HG03558 (cell line): ENCODE measurements at regions not wholly inside any gene's neighbourhood (a gene's known extent, or its start where the extent isn't known, plus 50 kb on each side); places are given as distances from the start of the nearest gene placed in this dataset.
A peak's percentile ranks its signal among the peaks of the same experiment; 100 is the strongest.
"Not testable (repeated sequence)": the region's sequence is repeated elsewhere in the genome, so short reads cannot be mapped to it uniquely, and the experiment has no call there.

Experiments used
- ATAC-seq: cut with Tn5 transposase; IDR thresholded peaks from one replicate; pipeline ENCODE4 v1.9.1; 2021; ENCODE audit warnings: moderate number of reproducible peaks; ENCODE audit not compliant: unreplicated experiment; ENCODE audit errors: extremely low read depth

DNA sequence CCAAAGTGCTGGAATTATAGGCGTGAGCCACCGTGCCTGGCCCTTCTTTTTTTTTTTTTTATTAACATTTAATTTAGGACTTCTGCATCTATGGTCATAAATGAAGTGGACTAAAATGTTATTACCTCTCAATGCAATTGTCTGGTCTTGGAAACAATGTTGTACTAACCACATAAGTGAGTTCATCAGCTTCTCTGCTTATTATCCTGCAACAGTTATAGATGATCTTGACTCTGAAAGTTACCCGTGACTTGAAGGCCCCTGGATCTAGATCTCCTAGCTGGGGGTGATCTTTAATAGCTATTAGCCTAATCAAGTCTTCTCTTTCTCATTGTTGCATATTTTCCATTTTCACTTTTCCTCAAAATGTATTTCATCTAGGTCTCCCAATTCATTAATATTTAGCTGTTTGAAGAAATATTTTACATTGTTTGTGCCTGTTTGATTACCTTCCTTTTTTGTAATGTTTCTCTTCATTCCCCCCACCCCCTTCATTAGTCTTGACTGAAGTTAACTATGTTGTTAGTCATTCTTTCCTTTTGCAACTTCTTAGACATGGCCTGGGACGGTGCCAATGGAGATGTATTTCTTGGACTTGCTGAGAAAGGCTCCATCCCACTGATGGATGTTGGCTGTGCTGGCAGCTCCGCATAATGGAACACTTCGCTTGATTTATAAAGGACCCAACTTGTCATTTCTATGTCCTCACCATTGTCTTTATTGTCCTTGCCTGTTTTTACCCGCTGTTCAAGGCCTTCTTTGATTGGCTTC is 141.6 kb upstream of the RIOK3 start:
- ATAC-seq = no peak

DNA sequence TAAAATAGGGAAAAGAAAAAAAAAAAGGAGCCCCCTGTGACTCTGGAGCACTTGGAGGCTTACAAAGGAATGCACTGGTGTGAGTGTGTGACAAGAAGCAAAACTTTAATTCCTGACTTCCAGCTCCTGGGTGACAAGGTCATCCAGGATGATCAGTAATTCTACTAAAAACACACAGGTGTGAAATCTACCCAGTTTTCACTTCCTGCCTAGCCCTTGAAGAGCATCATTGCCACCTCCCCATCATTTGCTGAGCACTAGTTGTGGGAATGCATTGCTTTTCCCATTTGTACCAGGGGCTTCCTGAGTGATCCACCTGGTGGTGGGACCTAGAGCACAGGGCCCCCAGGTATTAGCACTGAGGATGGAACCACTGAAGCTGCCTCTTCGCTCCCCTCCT is 139.7 kb upstream of the RIOK3 start:
- no peak for ATAC-seq

DNA sequence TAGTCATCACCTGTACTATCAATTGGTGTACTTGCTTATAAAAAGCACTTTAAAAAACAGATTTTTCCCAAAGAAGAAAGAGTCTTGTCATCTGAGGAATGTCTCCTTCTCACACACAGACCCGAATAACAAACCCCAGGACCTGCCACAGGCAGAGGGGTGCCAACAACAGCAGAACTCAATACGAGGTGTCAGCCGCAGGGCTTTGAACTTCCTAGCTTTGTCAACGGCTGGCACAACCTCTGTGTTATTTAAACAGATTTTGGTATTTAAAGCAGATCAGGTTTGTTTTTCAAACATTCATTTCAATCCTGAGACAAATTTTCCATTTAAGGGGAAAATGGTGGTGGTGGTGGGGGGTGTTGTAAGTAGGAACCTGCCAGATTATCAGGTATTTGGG is 138.4 kb upstream of the RIOK3 start:
- ATAC-seq = no peak

DNA sequence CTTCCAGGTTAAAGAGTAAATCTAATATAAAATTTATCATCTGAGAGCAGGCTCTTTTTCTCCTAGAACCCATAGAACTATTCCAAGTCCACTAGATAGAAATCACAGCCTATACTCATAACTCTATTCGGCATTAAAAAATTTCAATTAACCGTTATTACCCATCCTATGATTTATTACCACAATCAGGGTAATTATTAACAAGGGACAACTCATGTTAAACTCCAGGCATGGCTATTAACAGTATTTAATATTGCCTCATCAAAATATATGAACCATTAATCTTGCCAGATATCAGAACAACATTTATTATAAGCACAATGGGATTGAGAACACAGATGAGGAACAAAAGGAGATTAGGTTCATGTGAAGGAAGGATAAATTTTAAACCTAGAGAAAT is 136.8 kb upstream of the RIOK3 start:
- ATAC-seq = no peak

DNA sequence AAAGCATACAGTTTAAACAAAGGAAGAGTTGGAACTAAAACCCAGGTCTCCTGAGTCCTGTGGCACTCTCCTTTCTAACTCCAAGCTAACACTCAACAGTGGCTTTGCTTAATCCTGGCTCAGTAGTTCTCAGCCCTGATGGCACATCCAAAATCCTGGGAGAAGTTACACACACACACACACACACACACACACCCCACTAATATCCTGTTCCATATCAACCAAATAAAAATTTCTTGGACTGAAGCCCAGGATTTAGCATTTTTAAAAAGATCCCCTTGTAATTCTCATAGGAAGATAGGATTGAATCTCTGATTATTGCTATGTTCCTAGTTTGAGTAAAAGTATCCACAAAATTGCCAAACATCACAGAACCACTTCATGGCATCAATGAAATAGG is 136.1 kb upstream of the RIOK3 start:
- ATAC-seq = no peak

DNA sequence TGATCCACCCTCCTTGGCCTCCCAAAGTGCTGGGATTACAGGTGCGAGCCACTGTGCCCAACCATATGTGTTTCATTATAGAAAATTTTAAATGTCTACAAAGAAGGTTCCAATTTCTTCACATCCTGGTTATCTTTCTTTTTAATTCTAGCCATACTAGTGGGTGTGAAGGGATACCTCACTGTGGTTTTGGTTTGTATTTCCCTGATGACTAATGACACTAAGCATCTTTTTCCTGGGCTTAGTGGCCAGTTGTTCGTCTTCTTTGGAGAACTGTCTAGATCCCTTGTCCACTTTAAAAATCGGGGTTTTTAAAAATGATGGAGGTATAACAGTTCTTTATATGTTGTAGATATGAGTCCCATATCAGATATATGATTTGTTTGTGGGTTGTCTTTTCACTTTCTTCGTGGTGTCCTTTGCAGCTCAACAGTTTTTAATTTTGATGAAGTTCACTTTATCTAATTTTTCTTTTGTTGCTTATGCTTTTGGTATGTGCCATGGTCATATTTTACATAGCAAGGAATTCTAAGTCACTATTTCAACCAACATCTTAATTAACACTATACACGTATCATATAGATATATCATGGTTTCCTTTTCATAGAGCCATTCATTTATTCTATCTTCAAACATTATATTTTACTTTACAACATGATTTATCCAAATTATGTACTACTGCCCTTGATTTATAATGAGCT is 135.0 kb upstream of the RIOK3 start:
- ATAC-seq = no peak

DNA sequence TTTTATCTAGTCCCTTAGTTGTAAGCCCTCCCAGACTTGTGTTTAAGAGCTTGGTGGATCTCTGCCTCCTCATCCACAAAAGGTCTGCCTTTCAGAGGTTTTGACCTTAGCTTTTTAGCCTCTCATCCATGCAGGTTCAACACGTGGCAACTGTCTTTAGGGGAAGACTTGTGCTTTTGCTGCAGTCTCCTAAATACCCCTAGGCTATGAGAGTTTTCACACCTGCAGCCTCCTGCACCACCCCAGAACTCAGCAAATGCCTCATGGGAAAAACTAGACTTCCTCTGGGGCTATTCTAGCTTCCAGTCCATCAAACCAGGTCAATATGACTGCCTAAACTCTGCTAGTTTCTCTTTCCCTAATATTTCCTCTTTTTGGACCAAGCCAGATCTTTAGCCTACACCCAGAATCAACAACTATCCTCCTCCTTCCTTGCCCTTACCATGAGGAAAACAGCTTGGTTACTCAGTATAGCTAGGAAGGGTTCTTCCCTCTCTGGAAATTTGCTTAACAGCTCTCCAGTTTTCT is 132.3 kb upstream of the RIOK3 start:
- ATAC-seq = no peak

DNA sequence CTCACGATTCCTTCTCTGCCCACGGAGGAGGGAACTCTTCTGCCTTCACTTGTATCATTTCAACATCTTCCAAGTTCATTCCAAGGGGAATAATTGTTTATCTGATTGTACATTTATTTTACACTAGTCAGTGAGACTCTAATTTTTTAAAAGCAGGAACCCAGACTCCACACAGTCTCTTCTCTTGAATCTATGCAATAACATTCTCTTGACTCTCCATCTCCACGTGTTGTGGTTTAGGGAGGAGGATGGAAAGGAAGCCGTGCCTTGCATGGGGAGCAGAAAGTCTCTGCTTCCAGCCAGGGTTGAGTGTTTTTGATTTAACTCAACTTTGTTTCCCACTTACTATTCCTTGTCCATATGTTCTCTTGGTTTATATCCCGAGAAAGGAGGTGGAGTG is 131.1 kb upstream of the RIOK3 start:
- no peak for ATAC-seq

DNA sequence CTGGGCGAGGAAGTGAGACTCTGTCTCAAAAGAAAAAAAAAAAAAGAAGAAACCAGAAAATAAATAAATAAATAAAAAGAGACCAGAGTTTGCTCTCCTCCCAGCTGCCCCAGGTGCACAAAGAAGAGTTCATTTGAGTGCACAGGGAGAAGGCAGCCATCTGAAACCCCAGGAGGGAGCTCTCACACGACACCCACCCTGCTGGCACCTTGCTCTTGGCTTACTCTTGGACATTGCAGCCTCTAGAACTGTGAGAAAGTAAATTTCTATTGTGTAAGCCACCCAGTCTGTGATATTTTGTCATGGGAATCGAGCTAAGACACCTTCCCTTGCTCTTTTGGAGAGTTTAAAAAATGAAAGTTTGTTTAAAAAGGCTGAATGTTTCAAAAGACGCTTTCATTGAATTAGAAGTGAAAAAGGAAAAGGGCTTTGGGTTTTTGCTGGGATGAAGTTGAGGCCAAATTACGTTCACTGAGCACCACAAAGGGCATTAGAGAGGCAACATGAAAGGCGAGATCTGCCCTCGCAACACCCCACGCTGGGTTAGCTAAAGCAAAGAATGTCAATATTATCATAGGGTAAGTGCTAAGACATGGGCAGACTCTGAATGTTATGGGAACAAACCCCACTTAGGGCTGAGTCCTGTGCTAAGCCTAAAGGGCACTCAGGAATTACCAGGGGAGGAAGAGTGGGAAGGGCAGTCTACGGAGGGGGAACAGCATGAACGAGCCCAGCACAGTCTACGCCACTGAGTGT is 128.9 kb upstream of the RIOK3 start:
- ATAC-seq = no peak

DNA sequence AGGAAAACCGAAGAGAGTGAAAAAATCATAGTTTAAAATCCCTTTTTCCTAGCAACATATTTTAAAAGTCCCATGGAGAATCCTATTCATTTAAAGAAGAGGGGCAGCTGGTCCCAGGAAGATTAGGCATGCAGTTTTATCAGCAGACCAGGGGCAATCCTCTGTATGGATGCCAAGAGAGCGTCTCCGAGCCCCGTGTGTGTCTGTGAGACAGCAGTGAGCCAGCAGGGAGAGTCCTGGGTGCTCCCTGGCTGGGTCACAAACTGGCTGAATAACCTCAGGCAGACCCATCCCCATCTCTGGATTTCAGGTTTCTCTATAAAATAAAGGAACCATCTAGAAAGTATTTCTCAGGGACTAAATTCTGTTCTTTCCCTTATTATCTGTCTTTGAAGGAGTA is 128.2 kb upstream of the RIOK3 start:
- ATAC-seq = no peak

DNA sequence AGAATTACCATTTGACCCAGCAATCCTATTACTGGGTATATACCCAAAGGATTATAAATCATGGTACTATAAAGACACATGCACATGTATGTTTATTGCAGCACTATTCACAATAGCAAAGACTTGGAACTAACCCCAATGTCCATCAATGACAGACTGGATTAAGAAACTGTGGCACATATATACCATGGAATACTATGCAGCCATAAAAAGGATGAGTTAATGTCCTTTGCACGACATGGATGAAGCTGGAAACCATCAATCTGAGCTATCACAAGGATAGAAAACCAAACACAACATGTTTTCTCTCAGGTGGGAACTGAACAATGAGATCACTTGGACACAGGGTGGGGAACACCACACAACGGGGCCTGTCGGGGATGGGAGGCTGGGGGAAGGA is 123.4 kb upstream of the RIOK3 start:
- not testable (repeated sequence) for ATAC-seq

DNA sequence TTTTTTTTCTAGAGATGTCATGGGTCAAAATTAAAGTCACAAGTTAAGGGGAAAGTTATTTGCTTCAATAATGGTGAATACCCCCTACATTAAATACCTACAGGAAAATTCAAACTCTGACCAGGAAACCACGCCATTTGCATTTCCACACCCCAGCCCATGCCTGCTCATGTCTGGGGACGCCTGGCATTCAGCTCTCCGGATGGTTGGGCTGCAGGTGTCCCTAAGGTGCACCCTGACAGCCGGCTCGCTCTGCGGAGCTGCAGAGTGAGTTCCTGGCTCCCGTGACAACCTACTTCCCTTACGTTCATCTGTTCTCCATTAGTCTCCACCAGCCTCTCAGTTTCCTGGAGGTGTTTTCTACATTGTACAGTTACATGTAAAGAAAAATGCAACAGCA is 122.7 kb upstream of the RIOK3 start:
- peak; percentile 67 for ATAC-seq

DNA sequence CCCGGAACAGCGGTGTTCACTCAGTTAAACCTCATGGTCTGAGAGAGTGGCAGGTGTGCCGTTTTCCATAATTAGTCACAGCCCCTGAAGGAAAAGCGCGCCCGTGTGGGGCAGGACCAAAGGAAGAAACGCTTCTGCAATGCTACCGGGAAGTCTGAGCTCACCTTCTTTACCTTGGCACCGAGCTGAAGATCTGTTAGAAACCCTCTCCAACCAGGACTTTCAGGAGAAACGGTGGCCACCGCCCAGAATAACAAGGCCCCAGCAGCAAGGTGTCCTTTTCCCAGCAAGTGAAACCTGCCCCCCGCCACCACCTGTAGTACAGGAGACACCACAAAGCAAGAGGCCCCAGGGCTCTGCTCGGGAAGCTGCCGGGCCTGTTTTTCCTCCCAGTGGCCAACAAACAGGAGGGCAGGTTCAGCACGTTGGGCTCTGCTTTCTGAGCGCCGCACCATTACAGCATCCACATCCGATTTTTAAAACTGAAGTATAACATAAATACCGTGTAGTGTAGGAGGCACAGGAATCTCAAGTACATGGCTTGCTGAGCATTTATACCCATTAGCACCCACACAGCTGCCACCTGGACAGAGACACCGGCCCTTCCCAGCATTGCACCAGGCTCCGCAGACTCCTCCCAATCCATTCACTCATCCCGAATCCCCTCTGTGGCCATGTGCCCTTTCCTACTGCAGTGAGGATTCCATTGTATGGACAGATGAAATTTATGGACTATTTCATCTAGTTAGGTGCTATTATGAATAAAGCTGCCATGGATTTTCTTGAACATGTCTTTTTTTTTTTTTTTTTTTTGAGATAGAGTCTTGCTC is 121.8 kb upstream of the RIOK3 start:
- ATAC-seq = no peak

DNA sequence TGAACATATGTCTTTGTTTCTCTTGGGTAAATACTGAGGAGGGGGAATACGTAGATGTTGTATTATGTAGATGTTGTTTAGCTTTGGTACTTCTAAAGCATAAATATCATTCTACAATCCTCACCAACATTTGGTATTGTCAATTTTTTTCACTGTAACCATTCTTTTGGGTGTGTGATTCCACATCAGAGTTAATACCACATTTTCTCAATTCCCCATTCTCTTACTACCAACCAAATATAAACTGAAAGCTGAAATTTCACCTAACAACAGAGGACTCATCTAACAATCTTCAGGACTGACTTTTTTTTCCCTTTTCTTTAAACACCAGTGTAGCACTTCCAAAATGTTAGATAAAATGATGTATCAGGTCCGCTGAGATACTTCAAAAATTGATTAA is 120.7 kb upstream of the RIOK3 start:
- no peak for ATAC-seq

DNA sequence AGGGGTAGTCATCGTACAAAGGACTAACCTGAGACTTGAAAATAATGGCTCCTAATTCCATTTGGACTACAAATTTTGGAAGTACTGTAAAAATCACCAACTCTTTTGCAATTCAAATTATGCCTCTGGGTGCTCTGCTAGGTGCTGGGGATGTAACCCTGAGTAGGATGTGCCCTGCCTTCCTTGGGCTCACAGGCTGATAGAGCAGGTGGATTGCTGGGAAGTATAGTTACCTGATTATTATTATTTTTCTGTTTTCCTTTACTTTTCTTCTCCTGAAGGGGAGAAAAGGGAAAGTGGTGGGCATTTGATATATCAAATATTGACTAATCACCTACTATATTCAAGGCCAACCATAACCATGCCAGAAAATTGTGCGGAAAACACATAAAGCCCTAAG is 119.3 kb upstream of the RIOK3 start:
- no peak for ATAC-seq

DNA sequence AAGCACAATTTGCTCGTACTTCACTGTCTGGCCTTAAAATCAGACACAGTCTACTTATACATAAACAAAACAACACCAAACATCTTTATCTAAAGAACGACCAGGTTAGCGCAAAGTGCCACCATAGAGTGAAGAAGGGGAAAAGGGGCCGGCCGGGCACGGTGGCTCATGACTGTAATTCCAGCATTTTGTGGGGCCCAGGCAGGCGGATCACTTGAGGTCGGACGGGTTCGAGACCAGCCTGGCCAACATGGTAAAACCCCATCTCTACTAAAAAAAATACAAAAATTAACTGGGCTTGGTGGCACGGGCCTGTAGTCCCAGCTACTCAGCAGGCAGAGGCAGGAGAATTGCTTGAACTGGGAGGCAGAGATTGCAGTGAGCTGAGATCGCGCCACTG is 118.5 kb upstream of the RIOK3 start:
- ATAC-seq = no peak

DNA sequence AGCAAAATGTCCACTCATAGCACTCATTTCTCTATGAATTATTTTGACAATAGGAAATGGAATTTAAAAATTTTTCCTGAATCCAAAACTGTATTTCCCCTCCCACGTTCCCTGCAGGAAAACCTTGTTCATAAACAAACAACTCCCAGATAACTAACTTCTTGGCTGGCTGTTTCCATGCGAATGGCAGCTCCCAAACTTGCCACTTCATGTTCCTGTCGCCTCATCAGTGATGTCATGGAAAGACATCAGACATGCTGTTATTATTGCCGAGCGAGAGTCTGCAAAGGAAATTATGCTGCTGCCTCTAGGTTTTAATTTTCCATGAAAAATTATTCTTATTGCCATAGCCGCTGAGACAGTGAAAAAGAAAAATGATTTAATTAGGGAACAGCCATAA is 117.0 kb upstream of the RIOK3 start:
- ATAC-seq = no peak

DNA sequence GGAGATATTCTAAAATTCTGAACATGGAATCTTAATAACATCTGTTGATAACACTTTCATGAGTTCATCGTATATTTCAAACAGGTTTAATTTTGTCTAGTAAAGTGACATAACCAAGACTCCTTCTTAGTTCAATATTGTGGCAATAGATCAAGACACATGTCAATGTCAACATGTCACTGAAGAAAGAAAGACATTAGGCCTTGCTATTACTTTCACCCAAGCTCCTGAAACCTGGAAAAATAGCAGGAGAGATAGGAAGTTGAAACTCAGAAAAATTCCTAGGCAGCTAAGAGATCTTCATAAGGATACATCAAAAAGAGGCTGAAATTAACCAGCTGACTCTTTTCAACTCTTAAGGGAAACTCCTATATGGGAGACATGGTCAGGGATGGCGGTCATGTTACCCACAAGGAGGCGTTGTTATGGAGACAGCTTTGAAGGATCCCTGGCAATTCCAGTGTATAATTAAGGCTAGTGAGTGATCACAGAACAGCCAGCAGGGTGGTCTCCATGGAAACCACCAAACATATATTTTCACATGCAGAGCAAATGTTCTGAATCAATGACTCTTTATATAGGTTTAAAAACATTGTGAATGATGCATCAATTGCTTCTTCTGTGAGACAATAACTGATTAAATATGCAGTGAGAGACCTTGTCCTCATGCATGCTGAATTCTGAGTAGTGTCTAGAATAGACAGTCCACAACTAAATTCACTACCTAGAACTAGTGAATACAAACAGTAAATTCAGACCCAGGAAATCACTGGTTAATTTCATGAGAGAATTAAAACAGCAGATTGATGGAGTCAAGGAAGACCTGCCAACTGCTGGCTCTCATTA is 115.3 kb upstream of the RIOK3 start:
- no peak for ATAC-seq

DNA sequence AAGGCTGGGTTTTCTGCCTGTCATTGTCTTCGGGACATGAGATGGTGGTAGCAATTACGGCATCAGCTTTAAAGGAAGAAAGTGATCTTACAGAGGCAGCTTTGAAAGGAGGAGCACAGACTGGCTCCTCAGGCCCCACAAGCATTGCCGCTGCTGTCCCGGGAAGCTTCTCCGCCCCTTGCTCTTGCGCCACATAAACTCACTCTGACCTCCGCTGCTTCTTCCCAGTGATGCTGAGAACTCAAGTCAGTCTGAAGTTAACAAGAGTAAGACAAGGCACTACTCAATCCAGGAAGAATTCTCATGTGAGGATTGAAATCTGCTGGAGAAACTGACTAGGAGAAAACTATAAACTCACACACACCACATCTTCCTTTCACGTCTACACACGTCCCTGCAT is 112.4 kb upstream of the RIOK3 start:
- no peak for ATAC-seq
